MM.1S (cell line): ENCODE measurements at regions not wholly inside any gene's neighbourhood (a gene's known extent, or its start where the extent isn't known, plus 50 kb on each side); places are given as distances from the start of the nearest gene placed in this dataset.

Experiments
- EZH2 ChIP-seq: fragments of 300-600 bp; sonication (generic); optimal IDR thresholded peaks from 2 replicates; pipeline ENCODE3; 2017; ENCODE audit warnings: low read depth, mild to moderate bottlenecking, antibody characterized with exemption, low read length, mixed read lengths
- EZH2phosphoT487 ChIP-seq: fragments of 300-600 bp; sonication (generic); IDR thresholded peaks from 2 replicates; pipeline ENCODE4 v1.6.1; 2018; ENCODE audit warnings: antibody characterized with exemption, low read length
- TF ChIP-seq, protein P1 (sequence below): fragments of 300-600 bp; sonication (generic); IDR thresholded peaks from 2 replicates; pipeline ENCODE4 v1.5.1; 2016; ENCODE audit warnings: antibody characterized with exemption, low read length, mixed read lengths

DNA sequence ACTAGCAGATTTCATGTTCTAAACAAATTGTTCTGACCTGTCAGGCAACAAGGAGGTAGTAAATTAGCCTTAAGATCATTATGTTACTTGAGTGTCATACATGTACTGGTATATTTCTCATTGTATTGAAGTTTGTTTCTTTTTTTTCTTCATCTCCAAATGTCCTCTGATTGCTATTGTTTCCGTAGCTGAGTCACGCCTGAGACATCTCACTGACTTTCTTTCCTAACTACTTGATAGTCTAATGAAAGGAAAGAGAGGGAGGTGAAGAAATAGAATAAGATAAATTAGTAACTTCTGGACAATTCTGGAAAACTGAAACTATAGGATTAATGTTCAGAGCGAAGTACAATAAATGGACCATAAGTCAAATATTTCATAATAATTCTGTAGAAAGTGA lies 1049.9 kb downstream of the TSN start:
- TF ChIP-seq, protein P1, sequence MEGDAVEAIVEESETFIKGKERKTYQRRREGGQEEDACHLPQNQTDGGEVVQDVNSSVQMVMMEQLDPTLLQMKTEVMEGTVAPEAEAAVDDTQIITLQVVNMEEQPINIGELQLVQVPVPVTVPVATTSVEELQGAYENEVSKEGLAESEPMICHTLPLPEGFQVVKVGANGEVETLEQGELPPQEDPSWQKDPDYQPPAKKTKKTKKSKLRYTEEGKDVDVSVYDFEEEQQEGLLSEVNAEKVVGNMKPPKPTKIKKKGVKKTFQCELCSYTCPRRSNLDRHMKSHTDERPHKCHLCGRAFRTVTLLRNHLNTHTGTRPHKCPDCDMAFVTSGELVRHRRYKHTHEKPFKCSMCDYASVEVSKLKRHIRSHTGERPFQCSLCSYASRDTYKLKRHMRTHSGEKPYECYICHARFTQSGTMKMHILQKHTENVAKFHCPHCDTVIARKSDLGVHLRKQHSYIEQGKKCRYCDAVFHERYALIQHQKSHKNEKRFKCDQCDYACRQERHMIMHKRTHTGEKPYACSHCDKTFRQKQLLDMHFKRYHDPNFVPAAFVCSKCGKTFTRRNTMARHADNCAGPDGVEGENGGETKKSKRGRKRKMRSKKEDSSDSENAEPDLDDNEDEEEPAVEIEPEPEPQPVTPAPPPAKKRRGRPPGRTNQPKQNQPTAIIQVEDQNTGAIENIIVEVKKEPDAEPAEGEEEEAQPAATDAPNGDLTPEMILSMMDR: no peak
- TF ChIP-seq EZH2 (no peak), EZH2phosphoT487 (no peak)
